Rectal smooth muscle tissue (tissue), 1 donor: ENCODE measurements at regions not wholly inside any gene's neighbourhood (a gene's known extent, or its start where the extent isn't known, plus 50 kb on each side); places are given as distances from the start of the nearest gene placed in this dataset.
"Not testable (repeated sequence)": the region's sequence is repeated elsewhere in the genome, so short reads cannot be mapped to it uniquely, and the experiment has no call there.

Experiments used
- H3K27ac ChIP-seq: one replicate; pipeline ENCODE4 v1.7.0; 2013; ENCODE audit warnings: low read depth, low read length, inconsistent platforms
- H3K27me3 ChIP-seq: one replicate; pipeline ENCODE4 v1.7.0; 2013; ENCODE audit warnings: low read length; ENCODE audit not compliant: control insufficient read depth, insufficient read depth
- H3K36me3 ChIP-seq: one replicate; pipeline ENCODE4 v1.7.0; 2013; ENCODE audit warnings: low read length; ENCODE audit not compliant: control insufficient read depth, insufficient read depth
- H3K4me1 ChIP-seq: one replicate; pipeline ENCODE4 v1.7.0; 2013; ENCODE audit warnings: low read length; ENCODE audit not compliant: control insufficient read depth, insufficient read depth
- H3K4me3 ChIP-seq: one replicate; pipeline ENCODE4 v1.7.0; 2013; ENCODE audit warnings: low read length
- H3K9ac ChIP-seq: one replicate; pipeline ENCODE4 v1.7.0; 2013; ENCODE audit warnings: low read length

GRCh38 chr6:15817100-15817499 lies 154.3 kb upstream of the DTNBP1 start:
- H3K27ac ChIP-seq = no peak overlapping the region
- H3K36me3 ChIP-seq = no peaks in the 10 kb centered on the region
- no peaks in the 10 kb centered on the region for H3K27me3 ChIP-seq
- no peak overlapping the region for H3K9ac ChIP-seq
- H3K4me3 ChIP-seq = no peak overlapping the region
- no peaks in the 10 kb centered on the region for H3K4me1 ChIP-seq

- Histone ChIP-seq H3K4me3 (no peak overlapping the region), H3K36me3 (no peaks in the 10 kb centered on the region), H3K9ac (no peak overlapping the region), H3K27ac (no peak overlapping the region), H3K4me1 (no peaks in the 10 kb centered on the region), H3K27me3 (no peaks in the 10 kb centered on the region)
These were observed 153.8 kb upstream of the DTNBP1 start for GRCh38 chr6:15816661-15817060.

GRCh38 chr6:15813698-15814097 lies 150.9 kb upstream of the DTNBP1 start:
- not testable (repeated sequence) for H3K4me1 ChIP-seq, H3K4me3 ChIP-seq, H3K36me3 ChIP-seq, H3K9ac ChIP-seq, H3K27me3 ChIP-seq, H3K27ac ChIP-seq

- Histone ChIP-seq H3K4me1 (no peaks in the 10 kb centered on the region), H3K27ac (no peak overlapping the region), H3K27me3 (no peaks in the 10 kb centered on the region), H3K4me3 (no peak overlapping the region), H3K9ac (no peak overlapping the region), H3K36me3 (no peaks in the 10 kb centered on the region)
These were observed 148.3 kb upstream of the DTNBP1 start for GRCh38 chr6:15811107-15811506.

GRCh38 chr6:15810618-15811017 lies 147.8 kb upstream of the DTNBP1 start:
- Histone ChIP-seq H3K9ac (no peak overlapping the region), H3K4me1 (no peaks in the 10 kb centered on the region), H3K27ac (no peak overlapping the region), H3K27me3 (no peaks in the 10 kb centered on the region), H3K36me3 (no peaks in the 10 kb centered on the region), H3K4me3 (no peak overlapping the region)

DNA sequence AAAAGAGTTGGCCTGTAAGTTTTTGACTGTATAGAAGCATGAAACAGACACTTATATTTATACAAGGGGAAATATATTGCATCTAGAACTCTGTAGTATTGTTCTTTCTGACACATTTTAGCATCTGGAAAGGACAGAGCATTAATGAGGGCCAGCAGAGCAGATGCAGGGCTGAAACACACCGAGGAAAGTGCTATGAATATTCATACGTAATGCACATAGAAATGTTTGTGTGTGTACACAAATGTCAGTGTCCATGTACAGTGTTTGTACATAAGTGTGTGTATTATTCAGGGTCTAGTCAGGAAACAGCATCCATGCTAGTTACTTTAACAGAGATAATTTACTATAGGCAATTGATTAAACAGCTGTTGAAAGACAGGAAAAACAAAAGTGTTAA lies 146.5 kb upstream of the DTNBP1 start:
- Histone ChIP-seq H3K4me1 (no peaks in the 10 kb centered on the region), H3K27me3 (no peaks in the 10 kb centered on the region), H3K4me3 (no peak overlapping the region), H3K27ac (no peak overlapping the region), H3K36me3 (no peaks in the 10 kb centered on the region), H3K9ac (no peak overlapping the region)

- H3K36me3 ChIP-seq = no peaks in the 10 kb centered on the region
These were observed 141.6 kb upstream of the DTNBP1 start for GRCh38 chr6:15804164-15805154.

GRCh38 chr6:15802466-15802865 lies 139.6 kb upstream of the DTNBP1 start:
- no peak overlapping the region for H3K4me3 ChIP-seq
- no peak overlapping the region for H3K9ac ChIP-seq
- no peaks in the 10 kb centered on the region for H3K4me1 ChIP-seq
- H3K36me3 ChIP-seq = no peaks in the 10 kb centered on the region
- H3K27me3 ChIP-seq = no peaks in the 10 kb centered on the region
- no peak overlapping the region for H3K27ac ChIP-seq

More at GRCh38 chr6:15804164-15805154, 141.6 kb upstream of the DTNBP1 start:
- no peak overlapping the region for H3K9ac ChIP-seq
- no peaks in the 10 kb centered on the region for H3K4me1 ChIP-seq
- no peak overlapping the region for H3K4me3 ChIP-seq
- no peaks in the 10 kb centered on the region for H3K27me3 ChIP-seq
- H3K27ac ChIP-seq = no peak overlapping the region

DNA sequence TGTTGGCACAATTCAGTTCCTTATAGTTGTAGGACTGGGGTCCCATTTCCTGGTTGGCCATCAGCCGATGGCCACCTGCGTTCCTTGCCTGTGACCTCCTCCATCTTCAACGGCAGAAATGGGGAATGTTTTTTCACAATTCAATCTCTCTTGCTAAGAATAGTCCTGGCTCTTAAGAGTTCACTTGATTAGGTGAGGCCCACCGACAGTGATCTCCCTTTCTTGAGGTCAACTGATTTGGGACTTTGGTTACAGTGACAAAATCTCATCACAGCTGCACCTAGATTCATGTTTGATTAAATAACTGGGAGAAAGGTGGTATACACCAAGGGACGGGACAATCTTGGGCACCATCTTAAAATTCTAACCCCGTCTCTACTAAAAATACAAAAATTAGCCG lies 139.1 kb upstream of the DTNBP1 start:
- H3K36me3 ChIP-seq = no peaks in the 10 kb centered on the region
- H3K4me1 ChIP-seq = no peaks in the 10 kb centered on the region
- H3K4me3 ChIP-seq = no peak overlapping the region
- H3K27me3 ChIP-seq = no peaks in the 10 kb centered on the region
- H3K27ac ChIP-seq = no peak overlapping the region
- no peak overlapping the region for H3K9ac ChIP-seq

GRCh38 chr6:15800841-15801617 lies 138.2 kb upstream of the DTNBP1 start:
- H3K36me3 ChIP-seq = no peaks in the 10 kb centered on the region
- no peaks in the 10 kb centered on the region for H3K27me3 ChIP-seq
- H3K9ac ChIP-seq = no peak overlapping the region
- no peak overlapping the region for H3K4me3 ChIP-seq
- no peak overlapping the region for H3K27ac ChIP-seq
- H3K4me1 ChIP-seq = no peaks in the 10 kb centered on the region

GRCh38 chr6:15798533-15799255 lies 135.9 kb upstream of the DTNBP1 start:
- Histone ChIP-seq H3K4me1 (no peaks in the 10 kb centered on the region), H3K27me3 (no peaks in the 10 kb centered on the region), H3K36me3 (no peaks in the 10 kb centered on the region), H3K9ac (no peak overlapping the region), H3K4me3 (no peak overlapping the region), H3K27ac (no peak overlapping the region)

DNA sequence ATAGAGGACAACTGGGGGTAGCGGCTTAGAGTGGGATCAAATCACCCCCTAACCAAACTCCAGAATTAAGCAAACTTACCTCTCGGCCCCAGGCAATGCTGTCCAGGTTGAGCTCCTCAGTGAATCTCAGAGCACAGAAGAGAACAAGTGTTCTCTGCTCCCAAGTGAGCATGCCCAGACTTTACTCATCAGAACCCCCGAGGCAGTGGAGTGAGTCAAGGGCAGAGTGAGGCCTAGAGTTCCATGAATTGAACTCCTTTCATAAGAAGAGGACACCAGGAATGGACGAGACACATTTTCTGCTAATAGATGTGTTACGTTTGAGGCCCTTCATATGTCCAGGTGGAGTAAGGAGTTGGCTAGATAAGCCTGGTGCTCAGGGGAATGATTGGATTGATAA lies 134.0 kb upstream of the DTNBP1 start:
- H3K9ac ChIP-seq = no peak overlapping the region
- H3K27me3 ChIP-seq = no peaks in the 10 kb centered on the region
- no peak overlapping the region for H3K4me3 ChIP-seq
- no peak overlapping the region for H3K27ac ChIP-seq
- H3K36me3 ChIP-seq = no peaks in the 10 kb centered on the region
- H3K4me1 ChIP-seq = no peaks in the 10 kb centered on the region
